T-helper 2 cell treated with Interferon-gamma antibody and Interleukin-4, amounts not matched to agents 5 μg/mL and 100 μg/mL, for 36 hours (primary cell): ENCODE measurements at regions not wholly inside any gene's neighbourhood (a gene's known extent, or its start where the extent isn't known, plus 50 kb on each side); places are given as distances from the start of the nearest gene placed in this dataset.

Experiments used
- DNase-seq: peaks from one replicate; pipeline ENCODE4 v3.0.0; 2021; ENCODE audit warnings: low spot score
- H3K27ac Mint-ChIP-seq: one replicate; pipeline ENCODE4 v1.8.0; 2021; ENCODE audit warnings: mild to moderate bottlenecking, mixed read lengths
- H3K27me3 Mint-ChIP-seq: one replicate; pipeline ENCODE4 v1.8.0; 2021; ENCODE audit warnings: low read depth, mixed read lengths
- H3K36me3 Mint-ChIP-seq: one replicate; pipeline ENCODE4 v1.8.0; 2021; ENCODE audit warnings: low read depth, mixed read lengths
- H3K4me1 Mint-ChIP-seq: one replicate; pipeline ENCODE4 v1.8.0; 2021; ENCODE audit warnings: low read depth, mixed read lengths
- H3K4me3 Mint-ChIP-seq: one replicate; pipeline ENCODE4 v1.8.0; 2022; ENCODE audit warnings: mild to moderate bottlenecking, moderate library complexity, mixed read lengths
- H3K9me3 Mint-ChIP-seq: one replicate; pipeline ENCODE4 v1.8.0; 2021; ENCODE audit warnings: mixed read lengths

DNA sequence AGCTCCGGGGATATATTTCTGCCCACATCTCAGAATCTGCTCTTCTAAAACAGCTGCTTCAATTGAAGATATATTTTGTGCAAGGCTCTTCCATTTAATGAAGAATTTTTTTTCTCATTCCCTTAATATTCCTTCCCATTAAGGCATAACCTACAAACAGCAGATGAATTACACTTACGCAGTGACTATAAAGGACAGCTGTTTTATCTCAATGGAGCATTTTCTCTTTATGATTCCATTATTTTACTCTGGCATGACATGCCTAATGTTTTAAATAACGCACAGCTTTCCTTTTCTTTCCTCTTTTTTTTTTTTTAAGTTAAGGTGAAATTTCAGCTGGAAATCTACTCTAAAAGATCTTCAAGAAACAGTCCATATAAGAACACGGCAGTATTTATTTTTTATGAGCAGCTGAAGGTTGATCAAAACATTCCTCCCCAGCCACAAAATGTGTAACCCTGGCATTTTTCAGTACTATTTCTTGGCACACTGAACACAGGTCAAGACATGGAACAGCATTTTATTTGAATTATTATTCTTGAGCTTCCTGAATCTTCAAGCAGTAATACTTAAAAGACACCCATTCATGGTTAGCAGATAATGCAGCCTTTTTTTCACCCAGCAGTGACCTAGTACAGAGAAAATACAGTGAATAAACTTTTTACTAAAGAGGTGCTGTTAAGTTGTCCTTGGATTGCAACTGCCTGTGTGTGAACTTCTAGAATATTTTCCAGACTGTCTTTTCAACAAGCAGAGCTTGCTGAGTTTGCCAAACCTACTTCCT is 118.1 kb upstream of the FOXN3 start:
- Mint-ChIP-seq H3K4me1 (peaks cover 6% of the 10 kb centered on the region), H3K4me3 (no peak overlapping the region)

DNA sequence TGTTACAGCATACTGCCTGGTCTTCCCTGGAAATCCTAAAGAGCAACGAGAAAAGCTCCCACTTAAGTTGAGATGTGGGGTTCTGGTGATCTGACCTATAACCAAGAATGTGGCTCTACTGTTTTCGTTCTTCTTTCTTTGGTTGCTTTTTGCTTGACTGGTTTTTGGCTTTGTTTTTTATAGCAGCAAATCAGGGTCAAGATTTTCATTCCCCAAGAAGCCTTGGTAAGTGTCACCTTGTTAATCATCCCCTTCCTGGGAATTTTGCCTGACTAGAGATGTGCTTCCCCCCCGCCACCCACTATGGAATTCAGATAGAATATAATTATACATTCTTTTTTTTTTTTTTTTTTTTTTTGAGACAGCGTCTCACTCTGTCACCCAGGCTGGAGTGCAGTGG is 116.7 kb upstream of the FOXN3 start:
- H3K4me3 Mint-ChIP-seq = no peak overlapping the region
- no peaks in the 10 kb centered on the region for H3K9me3 Mint-ChIP-seq
- peaks cover 3% of the 10 kb centered on the region for H3K4me1 Mint-ChIP-seq
- H3K27ac Mint-ChIP-seq = no peak overlapping the region
- no peaks in the 10 kb centered on the region for H3K27me3 Mint-ChIP-seq
- H3K36me3 Mint-ChIP-seq = peaks cover 41% of the 10 kb centered on the region
- no peak for DNase-seq

More for the DNA sequence above, 118.1 kb upstream of the FOXN3 start:
- Mint-ChIP-seq H3K27ac (no peak overlapping the region), H3K36me3 (peaks cover 33% of the 10 kb centered on the region), H3K27me3 (no peaks in the 10 kb centered on the region), H3K9me3 (no peaks in the 10 kb centered on the region)
- no peak for DNase-seq

DNA sequence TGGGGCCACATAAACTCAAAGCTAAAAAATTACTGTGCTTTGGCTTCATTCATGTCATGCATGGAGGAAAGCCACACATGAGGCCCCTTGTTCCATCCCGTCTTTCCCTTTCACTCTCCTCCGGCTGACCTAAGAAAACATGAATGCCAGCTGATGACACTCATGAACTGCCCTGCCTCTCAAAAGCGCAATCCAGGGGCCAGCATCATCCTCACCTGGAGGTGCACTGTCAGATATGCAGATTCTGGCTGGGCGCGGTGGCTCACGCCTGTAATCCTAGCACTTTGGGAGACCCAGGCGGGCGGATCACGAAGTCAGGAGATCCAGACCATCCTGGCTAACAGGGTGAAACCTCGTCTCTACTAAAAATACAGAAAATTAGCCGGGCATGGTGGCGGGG is 116.1 kb upstream of the FOXN3 start:
- Mint-ChIP-seq H3K27ac (no peak overlapping the region), H3K36me3 (peaks cover 44% of the 10 kb centered on the region), H3K9me3 (peaks cover 1% of the 10 kb centered on the region), H3K4me3 (no peak overlapping the region), H3K27me3 (no peaks in the 10 kb centered on the region), H3K4me1 (peaks cover 3% of the 10 kb centered on the region)
- no peak for DNase-seq

DNA sequence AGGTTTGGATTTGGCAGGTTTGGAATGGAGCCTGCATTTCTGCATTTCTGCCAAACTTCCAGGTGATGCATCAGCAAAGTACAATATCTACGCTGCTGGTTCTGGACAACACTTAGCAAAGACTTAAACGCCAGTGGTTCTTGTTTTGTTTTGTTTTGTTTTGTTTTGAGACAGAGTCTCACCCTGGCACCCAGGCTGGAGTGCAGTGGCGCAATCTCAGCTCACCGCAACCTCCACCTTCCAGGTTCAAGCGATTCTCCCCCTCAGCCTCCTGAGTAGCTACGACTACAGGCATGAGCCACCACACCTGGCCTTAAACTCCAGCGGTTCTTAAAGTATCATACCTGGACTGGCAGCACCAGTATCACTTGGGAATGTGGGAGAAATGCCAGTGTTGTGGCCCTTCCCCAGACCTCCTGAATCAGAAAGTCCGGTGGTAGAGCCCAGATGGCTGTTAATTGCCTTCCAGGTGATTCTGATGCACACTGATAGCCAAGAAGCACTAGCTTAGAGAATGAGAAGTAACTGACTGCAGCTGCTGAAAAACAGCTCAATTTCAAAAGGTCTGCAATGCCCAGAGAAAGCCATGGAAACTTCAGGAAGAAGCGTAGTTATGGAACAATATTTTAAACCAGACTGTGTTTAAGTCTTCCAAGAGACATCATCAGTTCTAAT is 114.8 kb upstream of the FOXN3 start:
- Mint-ChIP-seq H3K9me3 (peaks cover 5% of the 10 kb centered on the region), H3K4me3 (no peak overlapping the region), H3K27me3 (no peaks in the 10 kb centered on the region), H3K27ac (no peak overlapping the region), H3K36me3 (peaks cover 40% of the 10 kb centered on the region), H3K4me1 (peaks cover 3% of the 10 kb centered on the region)
- DNase-seq = no peak

DNA sequence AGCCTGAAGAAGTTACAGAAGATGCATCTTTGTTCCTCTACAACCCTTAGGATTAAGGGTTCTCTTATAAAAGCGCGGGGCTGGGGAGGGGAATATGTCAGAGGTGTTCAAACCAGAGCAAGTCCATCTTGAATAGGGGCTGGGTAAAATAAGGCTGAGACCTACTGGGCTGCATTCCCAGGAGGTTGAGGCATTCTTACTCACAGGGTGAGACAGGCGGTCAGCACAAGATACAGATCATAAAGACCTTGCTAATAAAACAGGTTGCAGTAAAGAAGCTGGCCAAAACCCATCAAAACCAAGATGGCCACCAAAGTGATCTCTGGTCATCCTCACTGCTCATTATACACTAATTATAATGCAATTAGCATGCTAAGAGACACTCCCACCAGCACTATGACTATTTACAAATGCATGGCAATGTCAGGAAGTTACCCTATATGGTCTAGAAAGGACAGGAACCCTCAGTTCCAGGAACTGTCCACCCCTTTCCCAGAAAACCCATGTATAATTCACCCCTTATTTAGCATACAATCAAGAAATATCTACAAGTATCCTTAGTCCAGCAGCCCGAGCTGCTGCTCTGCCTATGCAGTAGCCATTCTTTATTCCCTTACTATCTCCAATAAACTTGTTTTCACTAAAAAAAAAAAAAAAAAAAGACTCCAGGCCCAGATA is 108.1 kb upstream of the FOXN3 start:
- Mint-ChIP-seq H3K4me1 (peaks cover 12% of the 10 kb centered on the region), H3K27me3 (no peaks in the 10 kb centered on the region), H3K36me3 (peaks cover 72% of the 10 kb centered on the region), H3K9me3 (peaks cover 52% of the 10 kb centered on the region), H3K27ac (no peak overlapping the region), H3K4me3 (no peak overlapping the region)
- DNase-seq = no peak

DNA sequence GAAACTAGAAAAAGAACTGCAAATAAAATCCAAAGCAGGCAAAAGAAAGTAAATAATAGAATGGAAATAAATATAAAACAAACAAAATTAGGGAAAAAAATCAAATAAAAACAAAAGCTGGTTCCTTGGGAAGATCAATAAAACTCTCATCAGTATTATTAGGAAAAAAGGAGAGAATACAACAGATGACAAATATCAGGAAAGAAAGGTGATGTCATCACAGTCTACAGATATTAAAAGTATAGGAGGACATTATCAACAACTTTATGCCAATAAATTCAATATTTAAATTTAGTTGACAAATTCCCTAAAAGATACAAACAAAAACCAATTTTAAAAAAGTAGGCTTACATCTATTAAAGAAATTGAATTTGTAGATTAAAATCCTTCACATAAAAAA is 107.4 kb upstream of the FOXN3 start:
- Mint-ChIP-seq H3K36me3 (peaks cover 70% of the 10 kb centered on the region), H3K9me3 (peaks cover 52% of the 10 kb centered on the region), H3K27me3 (no peaks in the 10 kb centered on the region), H3K27ac (no peak overlapping the region), H3K4me1 (peaks cover 12% of the 10 kb centered on the region), H3K4me3 (no peak overlapping the region)
- DNase-seq = no peak

DNA sequence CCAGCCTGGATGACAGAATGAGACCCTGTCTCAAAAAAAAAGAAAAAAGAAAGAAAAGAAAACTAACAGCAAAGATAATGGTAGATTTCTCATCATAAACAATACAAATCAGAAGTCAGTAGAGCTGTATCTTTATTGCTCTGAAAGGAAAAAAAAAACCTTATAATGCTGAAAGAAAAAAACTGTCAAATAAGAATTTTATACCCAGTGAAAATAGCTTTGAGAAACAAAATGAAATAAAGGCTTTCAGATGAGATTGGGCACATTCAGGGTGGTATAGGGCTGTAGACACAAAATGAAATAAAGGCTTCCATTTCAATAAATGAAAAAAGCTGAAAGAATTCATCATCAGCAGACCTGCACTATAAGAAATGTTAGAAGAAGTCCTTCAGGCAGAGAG is 105.0 kb upstream of the FOXN3 start:
- peaks cover 71% of the 10 kb centered on the region for H3K36me3 Mint-ChIP-seq
- H3K9me3 Mint-ChIP-seq = peaks cover 48% of the 10 kb centered on the region
- H3K4me3 Mint-ChIP-seq = no peak overlapping the region
- no peaks in the 10 kb centered on the region for H3K27me3 Mint-ChIP-seq
- no peak for DNase-seq
- H3K27ac Mint-ChIP-seq = no peak overlapping the region
- peaks cover 24% of the 10 kb centered on the region for H3K4me1 Mint-ChIP-seq

DNA sequence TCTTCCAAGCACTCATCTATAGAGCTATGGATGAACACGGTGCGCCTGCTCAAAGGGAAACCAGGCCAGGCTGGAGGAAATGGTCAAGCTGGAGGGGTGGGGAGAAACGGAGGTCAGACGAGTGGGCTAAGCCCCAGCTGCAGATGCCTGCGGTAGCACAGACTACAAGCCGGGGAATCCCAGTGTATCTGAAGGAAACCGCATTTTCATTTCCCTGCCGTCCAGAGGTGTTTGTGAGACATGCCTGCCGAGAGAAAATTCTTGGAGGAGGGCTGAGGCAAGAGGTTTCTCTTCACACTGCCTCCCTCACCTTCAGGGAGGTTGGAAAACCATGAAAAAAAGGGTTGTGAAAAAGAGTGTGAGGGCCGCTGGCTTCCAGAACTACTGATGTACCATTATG is 102.0 kb upstream of the FOXN3 start:
- peaks cover 68% of the 10 kb centered on the region for H3K36me3 Mint-ChIP-seq
- peaks cover 25% of the 10 kb centered on the region for H3K9me3 Mint-ChIP-seq
- H3K4me3 Mint-ChIP-seq = no peak overlapping the region

DNA sequence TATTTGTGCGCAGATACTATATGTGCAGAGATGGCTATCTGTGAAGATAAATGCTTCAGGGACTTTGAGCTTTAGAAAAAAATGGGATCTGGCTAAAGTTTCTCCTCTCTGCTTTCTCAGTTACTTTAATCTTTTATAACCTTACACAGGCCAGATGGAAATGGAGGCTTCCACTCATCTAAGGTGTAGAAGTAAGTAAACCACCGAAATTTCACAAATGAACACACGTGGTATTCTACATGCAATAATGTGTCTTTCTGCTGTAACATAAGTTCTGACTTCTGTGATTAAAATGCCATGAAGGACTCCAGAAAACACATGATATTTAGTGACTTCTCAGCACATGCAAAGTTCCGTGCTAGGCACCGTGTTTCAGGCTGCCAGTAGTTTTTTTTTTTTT is 99.1 kb upstream of the FOXN3 start:
- Mint-ChIP-seq H3K4me3 (no peak overlapping the region), H3K9me3 (peaks cover 7% of the 10 kb centered on the region), H3K27me3 (no peaks in the 10 kb centered on the region), H3K36me3 (peaks cover 61% of the 10 kb centered on the region), H3K27ac (no peak overlapping the region), H3K4me1 (peaks cover 27% of the 10 kb centered on the region)
- DNase-seq = no peak

More for the DNA sequence above, 102.0 kb upstream of the FOXN3 start:
- no peak for DNase-seq
- peaks cover 16% of the 10 kb centered on the region for H3K4me1 Mint-ChIP-seq
- no peak overlapping the region for H3K27ac Mint-ChIP-seq
- no peaks in the 10 kb centered on the region for H3K27me3 Mint-ChIP-seq

DNA sequence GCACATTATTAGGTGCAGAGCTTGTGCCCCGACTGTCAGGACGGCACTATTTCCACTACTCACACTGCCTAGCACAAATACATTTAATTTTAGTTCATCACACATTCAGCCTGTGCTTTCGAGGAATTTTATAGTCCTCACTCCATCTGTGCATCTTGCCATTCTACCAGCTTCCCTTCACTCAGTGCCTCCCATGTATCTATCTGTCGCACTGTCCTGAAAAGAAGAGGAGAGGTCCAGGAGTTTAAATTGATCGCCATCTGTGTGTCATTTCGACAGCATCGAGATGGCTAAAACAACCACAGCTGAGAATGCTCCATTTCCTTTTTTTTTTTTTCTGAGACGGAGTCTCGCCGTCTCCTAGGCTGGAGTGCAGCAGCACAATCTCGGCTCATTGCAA is 97.6 kb upstream of the FOXN3 start:
- Mint-ChIP-seq H3K27me3 (no peaks in the 10 kb centered on the region), H3K27ac (no peak overlapping the region), H3K9me3 (peaks cover 4% of the 10 kb centered on the region), H3K36me3 (peaks cover 54% of the 10 kb centered on the region), H3K4me1 (peaks cover 40% of the 10 kb centered on the region), H3K4me3 (no peak overlapping the region)
- DNase-seq = no peak

DNA sequence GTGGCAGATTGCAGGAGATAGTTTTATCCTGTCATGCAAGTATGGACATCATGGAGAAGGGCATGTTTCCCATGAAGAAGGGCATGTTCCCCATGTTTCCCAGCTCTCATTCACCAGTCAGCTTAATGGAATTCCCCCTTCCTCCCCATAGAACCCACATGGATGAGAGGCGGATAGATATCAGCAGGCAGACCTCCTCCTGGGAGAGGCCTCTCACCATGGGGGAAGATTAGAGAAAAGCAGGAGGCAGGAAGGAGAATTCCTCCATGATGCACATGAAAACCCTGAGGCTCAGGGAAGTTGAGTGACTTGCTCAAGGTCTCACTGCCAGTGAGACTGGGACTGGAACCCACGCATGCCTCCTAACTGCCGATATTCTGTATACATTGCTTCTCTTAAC is 92.9 kb upstream of the FOXN3 start:
- no peak for DNase-seq
- H3K4me1 Mint-ChIP-seq = peaks cover 42% of the 10 kb centered on the region
- H3K9me3 Mint-ChIP-seq = peaks cover 4% of the 10 kb centered on the region
- peak overlapping the region; percentile 69 for H3K4me3 Mint-ChIP-seq
- H3K27me3 Mint-ChIP-seq = no peaks in the 10 kb centered on the region
- peak overlapping the region; percentile 94 for H3K27ac Mint-ChIP-seq
- H3K36me3 Mint-ChIP-seq = peaks cover 25% of the 10 kb centered on the region

DNA sequence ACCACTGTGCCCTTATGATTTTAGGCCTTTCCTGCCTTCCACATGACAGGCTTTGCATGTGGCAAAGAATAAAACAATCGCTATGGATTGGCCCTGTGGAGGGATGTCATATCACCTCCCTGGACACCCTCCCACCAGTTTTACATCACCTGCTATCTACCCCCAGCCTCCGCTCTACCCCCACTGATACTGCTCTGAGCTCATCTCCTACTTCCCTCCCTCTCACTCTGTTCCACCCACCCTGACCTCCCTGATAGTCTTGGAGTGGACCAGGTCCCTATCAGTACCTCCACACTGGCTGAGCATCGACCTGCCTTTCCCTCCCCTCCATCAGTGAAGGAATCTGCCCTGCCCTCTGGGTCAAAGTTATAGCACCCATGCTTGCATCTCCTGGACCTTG is 91.8 kb upstream of the FOXN3 start:
- Mint-ChIP-seq H3K4me1 (peaks cover 53% of the 10 kb centered on the region), H3K27ac (peak overlapping the region; percentile 36), H3K36me3 (peaks cover 22% of the 10 kb centered on the region), H3K27me3 (no peaks in the 10 kb centered on the region), H3K4me3 (no peak overlapping the region), H3K9me3 (peaks cover 4% of the 10 kb centered on the region)
- no peak for DNase-seq

DNA sequence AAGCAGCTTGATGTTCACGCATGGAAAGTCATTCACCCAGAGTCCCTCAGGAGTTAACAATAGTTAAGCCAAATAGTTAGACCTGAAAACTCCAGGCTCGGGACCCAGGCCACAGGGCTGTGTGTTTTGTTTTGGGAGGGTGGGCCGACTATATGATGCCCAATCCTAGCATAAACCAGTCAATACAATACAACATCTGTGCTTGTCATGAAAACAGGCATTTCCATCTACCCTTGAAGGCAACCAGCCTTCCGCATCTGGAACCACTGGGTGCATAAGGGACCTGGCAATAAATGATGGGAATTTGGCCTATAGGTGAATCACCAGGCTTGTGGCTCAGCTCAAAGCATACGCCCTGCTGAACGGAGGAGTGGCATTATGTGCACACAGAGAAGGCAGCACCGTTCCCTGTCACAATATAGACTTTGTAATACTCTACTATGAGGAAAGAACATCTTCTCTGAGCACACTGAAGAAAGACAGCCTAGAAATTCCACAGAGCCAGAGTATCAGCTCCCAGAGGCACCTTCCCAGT is 91.0 kb upstream of the FOXN3 start:
- Mint-ChIP-seq H3K9me3 (peaks cover 4% of the 10 kb centered on the region), H3K27me3 (no peaks in the 10 kb centered on the region), H3K4me3 (no peak overlapping the region), H3K36me3 (peaks cover 25% of the 10 kb centered on the region), H3K4me1 (peaks cover 57% of the 10 kb centered on the region), H3K27ac (peak overlapping the region; percentile 8)
- DNase-seq = no peak

DNA sequence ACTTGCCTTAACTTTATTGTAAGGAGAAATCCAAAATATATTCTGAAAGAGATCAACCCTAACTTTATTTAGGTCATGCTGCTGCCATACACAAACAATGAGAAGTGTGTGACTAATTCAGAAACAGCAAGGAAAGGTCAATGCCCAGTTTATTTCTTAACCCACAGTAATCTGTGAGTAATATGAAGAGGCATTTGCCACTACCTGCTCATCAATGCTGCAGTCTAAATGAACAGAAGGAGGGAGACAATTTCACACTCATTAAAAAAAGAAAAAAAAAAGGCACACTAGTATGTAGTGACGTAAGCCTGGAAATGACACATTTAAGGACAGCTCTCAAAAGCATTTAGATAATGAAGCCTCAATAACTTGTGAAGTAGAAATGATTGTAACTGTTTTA is 90.5 kb upstream of the FOXN3 start:
- no peaks in the 10 kb centered on the region for H3K27me3 Mint-ChIP-seq
- peaks cover 26% of the 10 kb centered on the region for H3K36me3 Mint-ChIP-seq
- peaks cover 4% of the 10 kb centered on the region for H3K9me3 Mint-ChIP-seq
- peak overlapping the region; percentile 22 for H3K27ac Mint-ChIP-seq
- H3K4me1 Mint-ChIP-seq = peaks cover 57% of the 10 kb centered on the region
- H3K4me3 Mint-ChIP-seq = no peak overlapping the region
- peak; percentile 27 for DNase-seq
